ENCODE measurements at regions not wholly inside any gene's neighbourhood (a gene's known extent, or its start where the extent isn't known, plus 50 kb on each side); places are given as distances from the start of the nearest gene placed in this dataset.
"Not testable (repeated sequence)": the region's sequence is repeated elsewhere in the genome, so short reads cannot be mapped to it uniquely, and the experiment has no call there.

GRCh38 chr1:147062956-147063355 lies 109.3 kb downstream of the PRKAB2 start:
- no peak for DNase-seq

- DNase-seq: not testable (repeated sequence)
Measured at GRCh38 chr1:147061880-147062279, 110.4 kb downstream of the PRKAB2 start.

GRCh38 chr1:147053269-147053668 lies 115.1 kb downstream of the NBPF12 start:
- DNase-seq: no peak

GRCh38 chr1:147052677-147053076 lies 114.6 kb downstream of the NBPF12 start:
- DNase-seq: no peak

- no peak for DNase-seq
Measured at GRCh38 chr1:147052143-147052542, 114.0 kb downstream of the NBPF12 start.

- no peak for DNase-seq
Measured at GRCh38 chr1:147051136-147051535, 113.0 kb downstream of the NBPF12 start.

GRCh38 chr1:147050654-147051053 lies 112.5 kb downstream of the NBPF12 start:
- no peak for DNase-seq

GRCh38 chr1:147046863-147047394 lies 108.8 kb downstream of the NBPF12 start:
- DNase-seq: not testable (repeated sequence)

- no peak for DNase-seq
Measured at GRCh38 chr1:147046189-147046862, 108.2 kb downstream of the NBPF12 start.

Data from OCI-M1 (cell line).